GM21619 (cell line): ENCODE measurements at regions not wholly inside any gene's neighbourhood (a gene's known extent, or its start where the extent isn't known, plus 50 kb on each side); places are given as distances from the start of the nearest gene placed in this dataset.
"Not testable (repeated sequence)": the region's sequence is repeated elsewhere in the genome, so short reads cannot be mapped to it uniquely, and the experiment has no call there.

Experiments used
- ATAC-seq: cut with Tn5 transposase; IDR thresholded peaks from one replicate; pipeline ENCODE4 v1.9.1; 2021; ENCODE audit not compliant: unreplicated experiment

DNA sequence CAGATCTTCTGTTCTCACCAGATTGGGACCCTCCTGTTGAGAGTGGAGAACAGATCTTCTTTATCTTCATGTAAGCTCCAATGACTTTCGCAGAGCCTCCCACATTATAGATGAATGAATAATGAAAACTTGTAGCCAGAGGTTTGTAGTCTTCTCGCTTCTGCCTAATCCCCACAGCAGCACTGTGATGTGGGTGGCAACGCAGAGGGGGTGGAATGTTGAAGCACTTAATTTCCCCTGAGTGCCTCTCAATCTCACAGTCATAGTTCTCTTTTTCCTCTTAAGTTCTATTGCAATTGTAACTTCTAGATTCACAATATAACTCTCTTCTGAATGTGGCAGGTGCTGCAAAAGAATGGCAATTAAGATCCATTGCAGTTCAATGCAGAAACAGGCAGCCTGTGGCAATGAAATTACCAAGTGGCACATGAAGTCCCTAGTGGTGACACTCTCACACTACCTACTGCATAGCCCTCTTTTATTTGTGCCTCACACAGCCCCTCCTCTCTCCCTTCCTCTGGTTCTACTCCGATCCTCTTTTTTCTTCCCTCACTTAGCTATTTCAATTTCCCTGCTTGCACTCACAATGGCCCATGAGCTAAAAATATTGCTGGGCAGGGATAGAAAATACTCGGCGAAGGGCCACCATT is 281.9 kb downstream of the UBE3D start:
- ATAC-seq: no peak

DNA sequence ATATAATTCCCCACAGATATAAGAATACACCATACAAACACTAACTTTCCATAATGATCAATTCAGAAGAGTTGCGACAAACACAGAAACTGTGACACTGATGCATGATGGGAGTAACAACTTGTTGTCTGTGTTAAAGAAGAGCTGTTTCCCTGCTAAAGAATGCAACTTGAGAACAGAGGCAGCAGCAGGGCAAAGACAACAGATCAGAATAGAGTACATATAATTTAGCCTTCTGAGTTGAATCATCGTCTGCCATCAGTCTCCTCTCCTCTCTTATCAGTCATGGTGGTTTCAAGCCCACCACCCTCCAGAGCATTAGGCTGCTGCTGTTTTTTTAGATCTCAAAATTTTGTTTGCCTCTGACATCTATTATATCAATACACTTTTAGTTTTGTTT is 280.4 kb downstream of the UBE3D start:
- ATAC-seq: no peak

DNA sequence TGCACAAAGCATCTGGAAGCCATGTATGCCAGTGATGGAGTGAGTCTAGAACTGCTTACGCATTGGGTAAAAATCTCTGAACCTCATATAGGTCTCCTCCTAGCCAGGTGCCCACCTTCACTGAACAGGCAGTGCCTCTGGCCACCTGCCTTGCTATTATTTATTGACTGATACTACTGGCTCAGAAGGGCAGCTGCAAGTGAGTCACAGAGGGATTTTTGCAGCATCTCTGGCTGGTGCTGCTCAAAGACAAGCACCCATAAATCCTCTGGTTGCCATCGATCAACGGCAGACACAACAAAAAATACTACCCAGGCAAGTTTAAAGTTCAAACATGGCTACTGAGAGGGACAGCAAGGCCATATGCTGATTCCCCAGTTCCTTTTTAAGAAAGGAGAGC is 279.4 kb downstream of the UBE3D start:
- ATAC-seq: no peak

DNA sequence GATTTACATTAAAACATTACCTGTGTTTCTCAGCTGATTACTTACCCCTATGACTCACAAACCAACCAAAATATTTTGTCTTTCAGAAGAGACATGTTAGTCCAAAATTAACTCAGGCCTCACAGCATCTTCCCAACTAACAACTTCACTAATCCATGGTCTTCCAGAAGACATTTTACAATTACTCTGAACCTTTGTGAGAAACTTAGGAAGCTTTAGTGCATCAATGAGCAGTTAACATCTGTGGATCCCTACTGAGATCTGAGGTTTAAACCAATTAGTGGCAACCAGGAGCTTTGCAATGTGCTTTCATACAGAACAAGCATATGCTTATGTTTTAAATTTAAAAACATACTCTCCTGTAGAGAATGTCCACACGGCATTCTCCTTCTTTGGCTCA is 269.7 kb downstream of the UBE3D start:
- no peak for ATAC-seq

DNA sequence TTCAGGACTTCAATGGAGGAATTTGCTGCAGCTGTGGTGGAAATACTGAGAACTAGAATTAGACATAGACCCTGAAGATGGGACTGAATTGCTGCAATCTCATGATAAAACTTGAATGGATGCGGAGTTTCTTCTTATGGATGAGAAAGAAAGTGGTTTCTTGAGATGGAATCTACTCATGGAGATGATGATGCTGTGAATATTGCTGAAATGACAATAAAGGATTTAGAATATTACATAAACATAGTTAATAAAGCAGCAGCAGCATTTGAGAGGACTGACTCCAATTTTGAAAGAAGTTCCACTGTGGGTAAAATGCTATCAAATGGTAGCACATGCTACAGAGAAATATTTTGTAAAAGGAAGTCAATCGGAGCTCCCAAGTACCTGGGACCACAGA is 264.6 kb downstream of the UBE3D start:
- ATAC-seq: no peak

DNA sequence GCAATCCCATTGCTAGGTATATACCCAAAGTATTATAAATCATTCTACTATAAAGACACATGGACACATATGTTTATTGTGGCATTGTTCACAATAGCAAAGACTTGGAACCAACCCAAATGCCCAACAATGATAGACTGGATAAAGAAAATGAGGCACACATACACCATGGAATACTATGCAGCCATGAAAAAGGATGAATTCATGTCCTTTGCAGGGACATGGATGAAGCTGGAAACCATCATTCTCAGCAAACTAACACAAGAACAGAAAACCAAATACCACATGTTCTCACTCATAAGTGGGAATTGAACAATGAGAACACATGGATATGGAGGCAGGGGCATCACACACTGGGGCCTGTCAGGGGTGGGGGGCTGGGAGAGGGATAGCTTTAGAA is 249.4 kb downstream of the UBE3D start:
- ATAC-seq: not testable (repeated sequence)

DNA sequence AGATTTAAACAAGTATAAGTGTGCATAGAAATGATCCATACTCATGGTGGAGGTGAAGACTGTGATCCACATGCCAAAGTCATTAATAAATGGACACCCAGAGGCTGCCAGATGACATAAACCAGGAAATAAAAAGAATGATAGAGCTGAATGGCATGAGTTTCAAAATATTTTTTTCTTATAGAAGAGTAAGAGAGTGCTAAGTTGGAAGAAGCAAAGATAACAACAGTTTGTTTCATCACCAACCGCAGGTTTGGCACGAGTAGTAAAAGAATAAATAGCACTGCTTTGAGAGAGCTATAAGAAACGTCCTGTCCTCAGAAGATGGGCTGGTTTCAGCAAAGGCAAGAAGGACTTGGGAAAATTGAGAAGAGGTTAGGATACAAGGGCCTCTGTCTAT is 246.9 kb downstream of the UBE3D start:
- ATAC-seq: no peak

DNA sequence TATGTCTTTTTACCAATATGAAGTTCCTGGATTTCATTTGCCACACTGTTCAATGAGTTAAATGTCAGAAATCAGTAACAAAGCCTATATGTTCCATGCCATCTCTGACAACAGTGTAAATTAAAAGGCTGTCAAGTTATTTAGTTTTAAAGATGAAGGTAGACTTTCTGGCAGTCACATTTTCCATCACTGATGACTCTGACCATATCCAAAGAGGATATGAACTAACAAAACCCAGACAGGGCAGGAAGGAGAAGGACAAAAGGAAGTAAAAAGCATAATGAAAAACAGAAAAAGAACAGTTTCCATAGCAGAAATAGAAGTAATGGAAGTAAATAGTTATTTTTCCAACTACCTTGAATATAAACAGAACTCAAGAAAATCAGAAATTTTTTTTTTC is 242.3 kb downstream of the UBE3D start:
- no peak for ATAC-seq

DNA sequence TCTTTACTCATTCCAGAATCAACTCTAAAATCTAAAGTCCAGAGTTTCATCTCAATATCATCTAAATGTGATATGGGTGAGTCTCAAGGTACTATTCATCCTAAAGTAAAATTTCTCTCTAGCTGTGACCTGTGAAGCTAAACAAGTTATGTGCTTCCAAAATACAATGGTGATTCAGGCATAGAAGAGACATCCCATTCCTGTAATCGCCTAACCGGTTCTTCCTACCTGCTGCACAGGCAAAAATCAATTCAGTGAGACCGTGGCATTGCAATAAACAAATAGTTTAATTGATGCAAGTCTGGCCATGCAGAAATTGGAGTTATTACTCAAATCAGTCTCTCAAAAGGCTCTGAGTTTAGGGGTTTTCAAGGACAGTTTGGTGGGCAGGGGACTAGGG is 232.8 kb downstream of the UBE3D start:
- no peak for ATAC-seq

DNA sequence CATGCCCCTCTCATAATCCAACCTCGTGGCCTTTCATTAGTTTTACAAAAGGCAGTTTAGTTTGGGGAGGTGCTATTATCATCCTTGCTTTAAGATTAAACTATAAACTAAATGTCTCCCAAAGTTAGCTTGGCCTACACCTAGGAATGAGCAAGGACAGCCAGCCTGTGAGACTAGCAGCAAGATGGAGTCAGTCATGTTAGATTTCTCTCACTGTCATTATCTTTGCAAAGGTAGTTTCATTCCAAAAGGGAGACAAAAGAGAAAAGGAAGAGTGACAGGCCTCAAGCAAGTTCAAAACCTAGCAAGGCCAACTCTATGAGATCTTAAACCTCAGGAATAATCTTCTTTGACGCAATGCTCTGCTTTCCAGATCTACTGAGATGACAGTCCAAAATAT is 232.2 kb downstream of the UBE3D start:
- ATAC-seq: no peak

DNA sequence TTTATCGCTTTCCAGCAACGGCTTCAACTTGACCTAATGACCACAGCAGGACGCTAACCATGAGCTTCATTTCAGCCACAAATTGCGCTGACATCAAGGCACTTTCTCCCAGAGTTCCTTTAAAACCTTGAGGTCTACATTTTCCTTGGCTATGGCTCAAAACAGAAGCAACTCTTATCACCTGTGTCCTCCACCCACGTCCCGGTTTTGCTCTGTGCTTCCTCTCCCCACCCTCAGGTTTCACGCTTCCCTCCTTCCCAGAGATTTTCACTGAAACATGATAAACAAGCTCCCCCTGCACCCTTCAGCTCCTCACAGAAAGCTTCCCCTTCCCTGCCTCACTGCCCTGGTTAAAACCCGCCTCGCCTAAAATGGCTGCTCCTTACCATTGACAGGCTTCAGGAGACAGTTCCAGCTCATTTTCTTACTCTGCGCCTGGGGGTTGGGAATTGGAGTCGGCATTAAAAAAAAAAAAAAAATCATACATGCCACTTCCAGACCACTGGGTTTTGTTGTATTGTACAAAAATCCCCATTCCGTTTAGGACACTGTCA is 229.5 kb downstream of the UBE3D start:
- ATAC-seq: no peak

DNA sequence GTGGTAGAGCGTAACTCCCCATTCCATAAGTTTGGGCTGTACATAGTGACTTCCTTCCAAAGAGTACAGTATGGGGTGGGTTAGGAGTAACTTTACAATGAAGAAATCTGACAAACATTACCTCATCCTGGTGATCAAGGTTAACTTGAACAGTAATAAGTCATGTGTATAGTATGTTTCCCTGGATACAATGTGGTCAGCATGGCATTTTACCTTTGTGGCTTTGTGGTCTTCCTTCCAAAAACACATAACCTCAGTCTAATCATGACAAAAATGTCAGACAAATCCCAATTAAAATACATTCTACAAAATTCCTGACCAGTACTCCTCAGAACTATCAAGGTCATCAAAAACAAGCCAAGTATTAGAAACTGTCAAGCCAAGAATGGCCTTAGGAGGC is 225.1 kb downstream of the UBE3D start:
- ATAC-seq: no peak

DNA sequence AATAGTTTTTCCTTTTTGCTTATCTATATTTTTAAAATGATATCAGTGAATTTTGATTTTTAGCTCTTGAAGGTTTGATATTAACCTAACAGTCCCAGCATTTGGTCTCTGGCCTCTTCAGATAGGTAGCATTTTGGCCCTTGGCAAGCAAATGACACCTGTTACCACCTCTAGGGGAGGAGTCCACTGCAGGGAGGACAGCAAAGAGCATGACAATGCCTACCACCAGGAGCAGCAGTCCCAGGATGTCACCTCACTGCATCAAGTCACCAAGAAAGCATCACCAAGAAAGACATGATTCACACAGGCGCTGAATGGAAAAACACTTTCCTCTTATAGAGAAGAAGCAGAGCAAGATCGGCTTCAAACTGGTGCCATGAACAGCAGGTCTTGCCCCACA is 224.3 kb downstream of the UBE3D start:
- ATAC-seq: no peak
